ENCODE measurements at regions not wholly inside any gene's neighbourhood (a gene's known extent, or its start where the extent isn't known, plus 50 kb on each side); places are given as distances from the start of the nearest gene placed in this dataset.

- Histone ChIP-seq H3K36me3 (replicated peaks; ENCODE audit: low read depth, low read length) (no peaks in the 10 kb centered on the region), H3K27ac (ENCODE audit: low read length) (no peak overlapping the region), H3K79me2 (ENCODE audit: low read length) (no peaks in the 10 kb centered on the region), H2AFZ (ENCODE audit: low read depth, low read length) (no peak overlapping the region), H3K27me3 (ENCODE audit: low read depth, low read length) (no peaks in the 10 kb centered on the region), H3K4me2 (ENCODE audit: low read length) (no peak overlapping the region), H3K4me3 (ENCODE audit: low read length) (no peak overlapping the region), H3K9ac (ENCODE audit: low read length) (no peak overlapping the region), H4K20me1 (ENCODE audit: insufficient read depth, low read length) (no peaks in the 10 kb centered on the region), H3K9me3 (ENCODE audit: insufficient read depth, low read length) (no peaks in the 10 kb centered on the region), H3K4me1 (ENCODE audit: low read length) (no peaks in the 10 kb centered on the region)
- TF ChIP-seq EZH2phosphoT487 (IDR thresholded peaks at IDR 0.05; ENCODE audit: low read depth), result no peak
- TF ChIP-seq CTCF (IDR thresholded peaks at IDR 0.05; ENCODE audit: low read depth, low read length), result no peak
Observed at GRCh38 chr18:51852681-51853080, 487.3 kb upstream of the DCC start.

GRCh38 chr18:51857989-51858388 is 482.0 kb upstream of the DCC start:
- no peaks in the 10 kb centered on the region for H3K4me1 ChIP-seq (ENCODE audit: low read length)
- TF ChIP-seq EZH2phosphoT487 (IDR thresholded peaks at IDR 0.05; ENCODE audit: low read depth) (no peak), CTCF (IDR thresholded peaks at IDR 0.05; ENCODE audit: low read depth, low read length) (no peak)
- no peaks in the 10 kb centered on the region for H3K79me2 ChIP-seq (ENCODE audit: low read length)
- no peak overlapping the region for H3K27ac ChIP-seq (ENCODE audit: low read length)
- H3K9me3 ChIP-seq (ENCODE audit: insufficient read depth, low read length), result no peaks in the 10 kb centered on the region
- H3K9ac ChIP-seq (ENCODE audit: low read length), result no peak overlapping the region
- H4K20me1 ChIP-seq (ENCODE audit: insufficient read depth, low read length), result no peaks in the 10 kb centered on the region
- H3K4me2 ChIP-seq (ENCODE audit: low read length), result no peak overlapping the region
- H3K36me3 ChIP-seq (replicated peaks; ENCODE audit: low read depth, low read length), result no peaks in the 10 kb centered on the region
- H3K4me3 ChIP-seq (ENCODE audit: low read length), result no peak overlapping the region
- H3K27me3 ChIP-seq (ENCODE audit: low read depth, low read length), result no peaks in the 10 kb centered on the region
- H2AFZ ChIP-seq (ENCODE audit: low read depth, low read length), result no peak overlapping the region

GRCh38 chr18:51861046-51861445 is 479.0 kb upstream of the DCC start:
- Histone ChIP-seq H4K20me1 (ENCODE audit: insufficient read depth, low read length) (no peaks in the 10 kb centered on the region), H3K4me3 (ENCODE audit: low read length) (no peak overlapping the region), H3K27ac (ENCODE audit: low read length) (no peak overlapping the region), H3K4me1 (ENCODE audit: low read length) (no peaks in the 10 kb centered on the region), H3K4me2 (ENCODE audit: low read length) (no peak overlapping the region), H2AFZ (ENCODE audit: low read depth, low read length) (no peak overlapping the region), H3K27me3 (ENCODE audit: low read depth, low read length) (no peaks in the 10 kb centered on the region), H3K79me2 (ENCODE audit: low read length) (no peaks in the 10 kb centered on the region), H3K9ac (ENCODE audit: low read length) (no peak overlapping the region), H3K9me3 (ENCODE audit: insufficient read depth, low read length) (no peaks in the 10 kb centered on the region), H3K36me3 (replicated peaks; ENCODE audit: low read depth, low read length) (no peaks in the 10 kb centered on the region)
- TF ChIP-seq EZH2phosphoT487 (IDR thresholded peaks at IDR 0.05; ENCODE audit: low read depth) (no peak), CTCF (IDR thresholded peaks at IDR 0.05; ENCODE audit: low read depth, low read length) (no peak)

GRCh38 chr18:51862051-51862715 is 477.8 kb upstream of the DCC start:
- Histone ChIP-seq H3K4me1 (ENCODE audit: low read length) (no peaks in the 10 kb centered on the region), H3K9ac (ENCODE audit: low read length) (no peak overlapping the region), H2AFZ (ENCODE audit: low read depth, low read length) (no peak overlapping the region), H3K4me3 (ENCODE audit: low read length) (no peak overlapping the region), H3K36me3 (replicated peaks; ENCODE audit: low read depth, low read length) (no peaks in the 10 kb centered on the region), H3K27ac (ENCODE audit: low read length) (no peak overlapping the region), H3K9me3 (ENCODE audit: insufficient read depth, low read length) (no peaks in the 10 kb centered on the region), H4K20me1 (ENCODE audit: insufficient read depth, low read length) (no peaks in the 10 kb centered on the region), H3K27me3 (ENCODE audit: low read depth, low read length) (no peaks in the 10 kb centered on the region), H3K4me2 (ENCODE audit: low read length) (no peak overlapping the region), H3K79me2 (ENCODE audit: low read length) (no peaks in the 10 kb centered on the region)
- TF ChIP-seq EZH2phosphoT487 (IDR thresholded peaks at IDR 0.05; ENCODE audit: low read depth) (no peak), CTCF (IDR thresholded peaks at IDR 0.05; ENCODE audit: low read depth, low read length) (no peak)
